T47D (cell line): ENCODE measurements at regions not wholly inside any gene's neighbourhood (a gene's known extent, or its start where the extent isn't known, plus 50 kb on each side); places are given as distances from the start of the nearest gene placed in this dataset.

ENCODE experiments used
- DNase-seq, 2 experiments: peaks; one replicate each; pipeline versions ENCODE4 v3.0.0 to v3.0.0-alpha.2; 2011 to 2012; ENCODE audit warnings: low read depth in 1 of 2, low spot score in 1 of 2
- JUND ChIP-seq: IDR thresholded peaks from 2 replicates; pipeline ENCODE4 v1.6.1; 2012; ENCODE audit warnings: low read depth
- in situ Hi-C: cut with HindIII; loops from 2 replicates; pipeline ENCODE4 v1.10.0; 2016; ENCODE audit warnings: low sequenced_read_pairs, low pct_unique_long_range_greater_than_20kb

- TF ChIP-seq JUND: no peak
- in situ Hi-C loops: no loop called here
- DNase-seq: no peak
Measured at GRCh38 chr1:60571811-60572210, 498.2 kb upstream of the C1orf87 start.

GRCh38 chr1:60569189-60569588 lies 495.6 kb upstream of the C1orf87 start:
- DNase-seq: peak in 1 of 2 experiments; percentile 15
- TF ChIP-seq JUND: no peak
- in situ Hi-C loops: no loop called here

- no peak for TF ChIP-seq JUND
- in situ Hi-C loops: no loop called here
- no peak for DNase-seq
Measured at GRCh38 chr1:60567256-60567655, 493.7 kb upstream of the C1orf87 start.

GRCh38 chr1:60564916-60565750 lies 491.6 kb upstream of the C1orf87 start:
- in situ Hi-C loops: no loop called here
- TF ChIP-seq JUND: no peak
- DNase-seq: no peak

- DNase-seq: no peak
- no peak for TF ChIP-seq JUND
- in situ Hi-C loops: no loop called here
Measured at GRCh38 chr1:60563777-60564535, 490.4 kb upstream of the C1orf87 start.

- in situ Hi-C loops: no loop called here
- TF ChIP-seq JUND: no peak
Measured at GRCh38 chr1:60562740-60563139, 489.2 kb upstream of the C1orf87 start.

GRCh38 chr1:60560701-60561100 lies 487.1 kb upstream of the C1orf87 start:
- TF ChIP-seq JUND: no peak
- in situ Hi-C loops: no loop called here
- DNase-seq: no peak

More at GRCh38 chr1:60562740-60563139, 489.2 kb upstream of the C1orf87 start:
- no peak for DNase-seq

GRCh38 chr1:60558236-60558635 lies 484.7 kb upstream of the C1orf87 start:
- in situ Hi-C loops: no loop called here
- no peak for DNase-seq
- TF ChIP-seq JUND: no peak

- no peak for DNase-seq
- in situ Hi-C loops: no loop called here
- TF ChIP-seq JUND: no peak
Measured at GRCh38 chr1:60553730-60554129, 480.2 kb upstream of the C1orf87 start.

- DNase-seq: no peak
- TF ChIP-seq JUND: no peak
- in situ Hi-C loops: no loop called here
Measured at GRCh38 chr1:60547821-60548220, 474.3 kb upstream of the C1orf87 start.

GRCh38 chr1:60541831-60542532 lies 468.4 kb upstream of the C1orf87 start:
- DNase-seq: no peak
- TF ChIP-seq JUND: no peak
- in situ Hi-C loops: no loop called here

- in situ Hi-C loops: no loop called here
- TF ChIP-seq JUND: no peak
- DNase-seq: no peak
Measured at GRCh38 chr1:60540141-60540540, 466.6 kb upstream of the C1orf87 start.

GRCh38 chr1:60535713-60536112 lies 462.1 kb upstream of the C1orf87 start:
- DNase-seq: no peak
- TF ChIP-seq JUND: no peak
- in situ Hi-C loops: no loop called here
